Neutrophil (primary cell): ENCODE measurements at regions not wholly inside any gene's neighbourhood (a gene's known extent, or its start where the extent isn't known, plus 50 kb on each side); places are given as distances from the start of the nearest gene placed in this dataset.

Experiments
- H3K27ac ChIP-seq: fragments of 200-600 bp; sonication (generic); 2 replicates; pipeline ENCODE4 v1.5.1; 2016; ENCODE audit warnings: mild to moderate bottlenecking, moderate library complexity
- H3K27me3 ChIP-seq: fragments of 200-600 bp; sonication (generic); 2 replicates; pipeline ENCODE4 v1.6.0; 2016; ENCODE audit warnings: mild to moderate bottlenecking
- H3K36me3 ChIP-seq: fragments of 200-600 bp; sonication (generic); 2 replicates; pipeline ENCODE4 v1.5.1; 2017
- H3K4me1 ChIP-seq, 2 experiments: fragments of 200-600 bp in 1 of 2; sonication (generic) in 1 of 2; 1 replicate in 1 of 2; 2 replicates in 1 of 2; pipeline versions ENCODE4 v1.5.1 to v1.6.1; 2013 to 2016; ENCODE audit warnings: low read depth in 1 of 2, low read length in 1 of 2, mild to moderate bottlenecking in 1 of 2, moderate library complexity in 1 of 2; ENCODE audit not compliant: control insufficient read depth in 1 of 2, insufficient read depth in 1 of 2
- H3K4me3 ChIP-seq, 2 experiments: fragments of 200-600 bp in 1 of 2; sonication (generic) in 1 of 2; 1 replicate in 1 of 2; 2 replicates in 1 of 2; pipeline ENCODE4 v1.5.1; 2013 to 2016; ENCODE audit warnings: low read depth in 1 of 2, low read length in 1 of 2, mild to moderate bottlenecking in 1 of 2, moderate library complexity in 1 of 2
- H3K9me3 ChIP-seq: fragments of 200-600 bp; sonication (generic); 2 replicates; pipeline ENCODE4 v1.5.1; 2016
- CTCF ChIP-seq: fragments of 200-600 bp; sonication (generic); IDR thresholded peaks from 2 replicates; pipeline ENCODE4 v1.5.1; 2016; ENCODE audit warnings: antibody characterized with exemption

DNA sequence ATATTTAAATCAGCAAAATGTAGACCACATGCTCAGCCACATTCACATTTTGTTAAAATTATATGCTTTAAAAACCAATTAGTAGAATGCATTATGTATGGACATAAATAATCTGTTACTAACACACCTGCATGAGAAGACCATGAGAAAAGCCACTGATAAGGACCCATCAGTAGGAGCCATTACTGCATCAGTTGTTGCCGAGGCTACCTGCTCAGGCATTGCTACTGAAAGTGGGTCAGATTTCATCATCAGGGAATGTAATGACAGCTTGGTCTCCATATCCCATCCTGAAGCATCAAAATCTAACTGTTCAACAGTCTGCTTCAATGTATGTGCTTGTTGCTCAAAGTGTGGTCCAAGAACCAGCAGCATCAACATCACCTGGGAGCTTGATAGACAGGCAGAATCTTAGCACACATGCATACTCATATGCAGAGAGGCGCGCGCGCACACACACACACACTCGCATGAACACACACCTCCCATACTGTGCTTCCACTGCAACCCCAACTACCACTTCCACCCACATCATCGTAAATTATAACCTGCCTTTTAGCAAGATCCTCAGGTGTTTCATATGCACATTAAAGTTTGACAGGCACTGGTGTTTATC lies 72.4 kb upstream of the FOXB1 start:
- no peak overlapping the region for H3K4me3 ChIP-seq

DNA sequence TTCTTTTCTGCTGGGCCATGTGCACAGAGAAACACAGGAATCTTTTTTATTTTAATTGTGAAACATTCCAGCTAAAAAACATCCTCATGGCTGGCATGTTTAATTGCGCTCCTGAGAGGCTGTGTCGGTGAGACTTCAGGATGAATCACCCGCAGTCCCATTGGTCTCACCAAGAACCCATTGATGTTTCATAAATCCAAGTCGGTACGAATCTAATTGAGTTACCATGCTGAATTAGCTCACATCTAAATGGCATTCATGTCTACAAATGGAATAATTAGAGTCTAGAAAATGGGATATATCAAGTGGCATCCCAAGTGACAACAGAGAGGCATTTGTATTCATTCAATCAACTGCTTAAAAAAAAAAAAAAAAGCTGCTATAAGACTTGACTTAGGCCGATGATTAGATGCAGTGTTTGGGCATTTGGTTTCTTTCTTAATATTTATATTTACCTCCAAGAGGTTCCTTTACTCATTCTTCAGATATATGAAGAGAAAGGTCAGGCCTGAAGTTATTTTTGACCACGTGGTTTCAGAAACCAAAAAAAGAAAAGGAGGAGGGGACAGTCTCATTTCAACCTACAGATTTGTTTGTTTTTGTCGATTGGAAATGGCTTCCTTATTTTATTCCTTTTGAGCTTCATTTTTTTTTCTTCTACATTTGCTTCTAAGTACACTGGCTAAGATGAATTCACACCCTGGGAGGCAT lies 79.1 kb upstream of the FOXB1 start:
- H3K36me3 ChIP-seq, result no peaks in the 10 kb centered on the region
- no peaks in the 10 kb centered on the region for H3K4me1 ChIP-seq
- H3K27me3 ChIP-seq, result no peaks in the 10 kb centered on the region
- no peak overlapping the region for H3K27ac ChIP-seq
- no peaks in the 10 kb centered on the region for H3K9me3 ChIP-seq
- H3K4me3 ChIP-seq, result no peak overlapping the region
- TF ChIP-seq CTCF, result no peak

More for the DNA sequence above, 72.4 kb upstream of the FOXB1 start:
- Histone ChIP-seq H3K27me3 (no peaks in the 10 kb centered on the region), H3K4me1 (no peaks in the 10 kb centered on the region), H3K9me3 (no peaks in the 10 kb centered on the region), H3K36me3 (no peaks in the 10 kb centered on the region), H3K27ac (no peak overlapping the region)
- TF ChIP-seq CTCF, result no peak

GRCh38 chr15:59924096-59924495 lies 80.0 kb upstream of the FOXB1 start:
- H3K9me3 ChIP-seq, result no peaks in the 10 kb centered on the region
- no peaks in the 10 kb centered on the region for H3K4me1 ChIP-seq
- no peak overlapping the region for H3K4me3 ChIP-seq
- TF ChIP-seq CTCF, result no peak
- H3K36me3 ChIP-seq, result no peaks in the 10 kb centered on the region
- no peaks in the 10 kb centered on the region for H3K27me3 ChIP-seq
- H3K27ac ChIP-seq, result no peak overlapping the region

- Histone ChIP-seq H3K4me3 (no peak overlapping the region), H3K9me3 (no peaks in the 10 kb centered on the region), H3K4me1 (no peaks in the 10 kb centered on the region), H3K27ac (no peak overlapping the region), H3K27me3 (no peaks in the 10 kb centered on the region), H3K36me3 (no peaks in the 10 kb centered on the region)
- TF ChIP-seq CTCF, result no peak
Observed at GRCh38 chr15:59923508-59923907, 80.6 kb upstream of the FOXB1 start.

- Histone ChIP-seq H3K27me3 (peaks cover 19% of the 10 kb centered on the region), H3K4me3 (no peak overlapping the region), H3K4me1 (no peaks in the 10 kb centered on the region), H3K36me3 (no peaks in the 10 kb centered on the region), H3K27ac (no peak overlapping the region), H3K9me3 (no peaks in the 10 kb centered on the region)
- no peak for TF ChIP-seq CTCF
Observed at GRCh38 chr15:59918994-59919951, 84.8 kb upstream of the FOXB1 start.
